Loucy (cell line): ENCODE measurements at regions not wholly inside any gene's neighbourhood (a gene's known extent, or its start where the extent isn't known, plus 50 kb on each side); places are given as distances from the start of the nearest gene placed in this dataset.

Experiments
- H2AFZ ChIP-seq: fragments of 200-600 bp; sonication (generic); 2 replicates; pipeline ENCODE4 v1.6.0; 2016; ENCODE audit warnings: antibody characterized with exemption, mild to moderate bottlenecking, low read length, moderate library complexity
- H3F3A ChIP-seq: fragments of 200-600 bp; 2 replicates; pipeline ENCODE4 v1.6.0; 2016; ENCODE audit warnings: antibody characterized with exemption, low read depth, mild to moderate bottlenecking
- H3K27me3 ChIP-seq: fragments of 200-600 bp; sonication (generic); 2 replicates; pipeline ENCODE4 v1.6.1; 2014; ENCODE audit warnings: low read length, mild to moderate bottlenecking; ENCODE audit not compliant: insufficient read depth, poor library complexity, severe bottlenecking
- H3K36me3 ChIP-seq: fragments of 200-600 bp; sonication (generic); 2 replicates; pipeline ENCODE4 v1.6.1; 2016; ENCODE audit warnings: low read length; ENCODE audit not compliant: insufficient read depth
- H3K4me1 ChIP-seq: fragments of 200-600 bp; sonication (generic); 2 replicates; pipeline ENCODE4 v1.5.1; 2014; ENCODE audit warnings: low read length, mild to moderate bottlenecking; ENCODE audit not compliant: insufficient read depth, poor library complexity, severe bottlenecking
- H3K4me2 ChIP-seq: fragments of 200-600 bp; sonication (generic); 2 replicates; pipeline ENCODE4 v1.6.0; 2014; ENCODE audit warnings: antibody characterized with exemption, low read length, low read depth, mild to moderate bottlenecking; ENCODE audit not compliant: poor library complexity, severe bottlenecking
- H3K4me3 ChIP-seq: fragments of 200-600 bp; sonication (generic); 2 replicates; pipeline ENCODE4 v1.5.1; 2014; ENCODE audit warnings: low read length, mild to moderate bottlenecking, mixed read lengths; ENCODE audit not compliant: poor library complexity, severe bottlenecking
- H3K79me2 ChIP-seq: fragments of 200-600 bp; sonication (generic); 2 replicates; pipeline ENCODE4 v1.6.1; 2014; ENCODE audit warnings: low read length; ENCODE audit not compliant: insufficient read depth
- H3K9ac ChIP-seq: fragments of 200-600 bp; sonication (generic); 2 replicates; pipeline ENCODE4 v1.6.0; 2014; ENCODE audit warnings: mild to moderate bottlenecking, low read depth, low read length, moderate library complexity; ENCODE audit not compliant: poor library complexity, severe bottlenecking
- H3K9me2 ChIP-seq: fragments of 200-600 bp; sonication (generic); replicated peaks from 2 replicates; pipeline ENCODE4 v1.6.1; 2016; ENCODE audit warnings: low read depth, low read length, mixed read lengths
- H3K9me3 ChIP-seq: fragments of 200-600 bp; sonication (generic); 2 replicates; pipeline ENCODE4 v1.6.1; 2014; ENCODE audit warnings: mild to moderate bottlenecking, antibody characterized with exemption, low read length, low read depth; ENCODE audit not compliant: insufficient read depth
- H4K20me1 ChIP-seq: fragments of 200-600 bp; sonication (generic); 2 replicates; pipeline ENCODE4 v1.6.0; 2014; ENCODE audit warnings: antibody characterized with exemption, low read length, mild to moderate bottlenecking; ENCODE audit not compliant: insufficient read depth, poor library complexity, severe bottlenecking
- CTCF ChIP-seq: fragments of 200-600 bp; sonication (generic); conservative IDR thresholded peaks from 2 replicates; pipeline ENCODE4 v1.5.1; 2014; ENCODE audit warnings: mild to moderate bottlenecking, antibody characterized with exemption, low read length
- EZH2phosphoT487 ChIP-seq: fragments of 200-600 bp; IDR thresholded peaks from 2 replicates; pipeline ENCODE4 v1.6.1; 2018; ENCODE audit warnings: antibody characterized with exemption, mild to moderate bottlenecking, moderate library complexity, borderline replicate concordance

GRCh38 chr16:60452646-60453045 is 1583.6 kb downstream of the CDH8 start:
- no peaks in the 10 kb centered on the region for H3K36me3 ChIP-seq
- no peak overlapping the region for H2AFZ ChIP-seq
- H3K9me3 ChIP-seq: no peaks in the 10 kb centered on the region
- no peaks in the 10 kb centered on the region for H3K9me2 ChIP-seq
- no peaks in the 10 kb centered on the region for H3F3A ChIP-seq
- H4K20me1 ChIP-seq: no peaks in the 10 kb centered on the region
- no peak overlapping the region for H3K9ac ChIP-seq
- H3K4me3 ChIP-seq: no peak overlapping the region
- no peaks in the 10 kb centered on the region for H3K79me2 ChIP-seq
- no peak overlapping the region for H3K4me2 ChIP-seq
- H3K4me1 ChIP-seq: no peaks in the 10 kb centered on the region
- TF ChIP-seq CTCF (no peak), EZH2phosphoT487 (no peak)
- no peaks in the 10 kb centered on the region for H3K27me3 ChIP-seq

- no peak overlapping the region for H3K4me3 ChIP-seq
- TF ChIP-seq CTCF (no peak), EZH2phosphoT487 (no peak)
- no peaks in the 10 kb centered on the region for H3K79me2 ChIP-seq
- no peaks in the 10 kb centered on the region for H3K27me3 ChIP-seq
- no peaks in the 10 kb centered on the region for H3K36me3 ChIP-seq
- H3K9me3 ChIP-seq: no peaks in the 10 kb centered on the region
- no peak overlapping the region for H3K9ac ChIP-seq
- H3K4me1 ChIP-seq: no peaks in the 10 kb centered on the region
- no peaks in the 10 kb centered on the region for H3K9me2 ChIP-seq
- H4K20me1 ChIP-seq: no peaks in the 10 kb centered on the region
- no peaks in the 10 kb centered on the region for H3F3A ChIP-seq
- H2AFZ ChIP-seq: no peak overlapping the region
- no peak overlapping the region for H3K4me2 ChIP-seq
Measured at GRCh38 chr16:60438894-60439293, 1597.3 kb downstream of the CDH8 start.

GRCh38 chr16:60432472-60432871 is 1603.8 kb downstream of the CDH8 start:
- no peak overlapping the region for H3K4me3 ChIP-seq
- TF ChIP-seq CTCF (no peak), EZH2phosphoT487 (no peak)
- H3K4me2 ChIP-seq: no peak overlapping the region
- H3K4me1 ChIP-seq: no peaks in the 10 kb centered on the region
- no peaks in the 10 kb centered on the region for H3K27me3 ChIP-seq
- no peaks in the 10 kb centered on the region for H3K79me2 ChIP-seq
- H3K9me2 ChIP-seq: no peaks in the 10 kb centered on the region
- no peaks in the 10 kb centered on the region for H4K20me1 ChIP-seq
- H3K9me3 ChIP-seq: no peaks in the 10 kb centered on the region
- H3F3A ChIP-seq: no peaks in the 10 kb centered on the region
- no peak overlapping the region for H3K9ac ChIP-seq
- H3K36me3 ChIP-seq: no peaks in the 10 kb centered on the region
- no peak overlapping the region for H2AFZ ChIP-seq
